Hippocampal formation (tissue), 2 donors: ENCODE measurements at regions not wholly inside any gene's neighbourhood (a gene's known extent, or its start where the extent isn't known, plus 50 kb on each side); places are given as distances from the start of the nearest gene placed in this dataset.
"Not testable (repeated sequence)": the region's sequence is repeated elsewhere in the genome, so short reads cannot be mapped to it uniquely, and the experiment has no call there.

Experiments
- DNase-seq, 2 donors: peaks; one replicate each; lab custom pipeline; 2025; lab: John Stamatoyannopoulos, UW

- DNase-seq = no peak
Observed at GRCh38 chr9:78122631-78123030, 91.0 kb upstream of the GNAQ start.

DNA sequence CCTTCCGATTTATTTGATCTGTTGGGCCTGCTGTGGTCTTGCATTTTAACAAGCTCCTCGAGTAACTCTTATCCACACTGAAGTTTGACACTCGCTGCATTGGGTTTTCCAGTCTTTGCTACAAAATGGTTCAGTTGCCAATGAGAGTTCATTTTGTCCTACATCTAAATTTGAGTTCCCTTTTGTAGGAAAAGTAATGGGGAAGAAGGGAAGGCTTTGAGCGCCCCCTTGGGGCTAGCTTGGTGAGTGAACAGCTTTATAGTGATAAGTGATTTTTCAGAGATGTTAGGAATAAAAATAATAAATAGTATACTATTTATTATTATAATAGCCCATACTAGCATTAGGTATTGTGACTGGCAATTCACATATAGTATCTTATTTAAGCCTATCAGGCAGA, 89.9 kb upstream of the GNAQ start:
- DNase-seq = peak; percentile 55 to 79

DNA sequence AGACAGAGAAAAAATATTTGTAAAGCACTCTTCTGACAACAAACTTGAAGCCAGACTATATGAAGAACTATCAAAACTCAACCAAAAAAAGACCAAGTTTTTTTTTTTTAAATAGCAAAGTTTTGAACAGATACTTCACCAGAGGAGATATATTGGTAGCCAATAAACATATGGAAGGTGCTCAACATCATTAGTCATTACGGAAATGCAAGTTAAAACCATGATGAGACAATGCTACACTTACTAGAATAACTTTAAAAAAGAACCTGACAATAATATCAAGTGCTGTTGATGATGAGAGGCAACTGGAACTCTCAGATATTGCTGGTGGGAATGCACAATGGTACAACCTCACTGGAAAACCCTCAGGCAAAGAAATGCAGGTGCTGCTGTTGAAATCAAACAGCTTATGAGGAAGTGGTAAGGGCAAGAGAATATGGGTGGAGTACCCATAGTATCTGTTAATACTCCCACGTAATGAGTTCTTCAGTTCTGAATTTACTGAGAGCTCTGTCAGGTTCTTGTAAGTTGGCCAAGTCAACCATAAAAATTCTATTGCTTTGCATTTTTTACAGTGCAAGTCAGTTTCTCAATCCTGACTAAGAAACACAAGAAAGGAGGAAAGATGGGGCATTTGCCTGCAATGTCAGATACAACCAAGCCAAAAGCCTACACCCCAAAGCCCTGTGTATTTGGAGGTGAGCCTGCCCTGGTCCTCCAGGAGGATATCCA, 87.3 kb upstream of the GNAQ start:
- DNase-seq = no peak

DNA sequence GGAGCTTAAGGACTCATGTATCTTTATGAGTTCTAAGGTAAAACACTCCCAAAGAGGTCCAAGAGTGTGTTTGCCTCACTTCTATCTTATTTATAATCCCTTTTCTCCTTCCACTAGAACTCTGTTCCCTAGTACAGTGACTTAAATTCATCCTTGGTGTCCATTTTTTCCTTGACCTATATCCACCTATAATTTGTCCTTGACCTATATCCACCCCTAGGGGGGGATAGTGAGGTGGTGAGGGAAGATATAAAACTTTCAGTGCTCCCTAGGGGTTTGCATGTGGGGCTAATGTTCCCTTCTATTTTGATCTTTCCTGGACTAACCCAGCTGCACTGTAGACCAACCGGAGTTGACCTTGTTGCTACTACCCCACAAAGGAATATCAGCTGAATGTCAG, 83.5 kb upstream of the GNAQ start:
- DNase-seq = no peak

DNA sequence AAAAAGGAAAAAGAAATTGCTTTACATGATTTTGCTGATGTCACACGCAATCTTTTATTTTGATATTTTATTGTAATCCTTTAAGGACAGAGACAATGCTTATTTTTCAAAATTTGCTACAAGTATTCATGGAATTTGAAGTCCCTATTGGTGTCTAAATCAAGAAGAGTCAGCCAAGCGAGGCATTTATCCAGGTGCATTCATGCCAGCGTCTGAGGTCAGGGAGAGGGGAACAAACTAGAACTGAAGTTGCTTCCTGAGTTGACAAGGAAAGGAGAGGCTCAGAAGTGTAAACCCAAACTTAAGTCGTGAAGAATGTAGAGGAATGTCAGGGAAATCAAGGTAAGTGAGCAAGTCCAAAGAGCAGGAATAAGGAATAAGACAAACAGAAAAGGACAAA, 83.0 kb upstream of the GNAQ start:
- DNase-seq = no peak

DNA sequence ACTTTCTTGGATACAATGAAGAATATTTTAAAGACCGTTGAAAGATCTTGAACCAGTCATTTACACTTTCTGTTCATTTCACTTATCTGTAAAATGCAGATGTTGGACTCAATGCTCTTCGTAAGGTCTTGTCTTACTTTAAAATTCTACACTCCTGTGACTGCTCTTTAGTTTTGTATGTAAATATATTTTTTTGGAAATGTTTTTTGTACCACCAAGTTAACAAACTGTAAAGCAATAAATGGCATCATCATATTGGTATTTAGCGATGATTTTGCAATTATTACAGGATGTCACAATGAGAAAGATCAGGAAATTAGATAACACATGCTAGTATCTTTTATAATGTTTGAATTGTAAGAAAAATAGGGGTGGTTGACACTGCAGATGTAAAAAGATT, 80.8 kb upstream of the GNAQ start:
- no peak for DNase-seq

DNA sequence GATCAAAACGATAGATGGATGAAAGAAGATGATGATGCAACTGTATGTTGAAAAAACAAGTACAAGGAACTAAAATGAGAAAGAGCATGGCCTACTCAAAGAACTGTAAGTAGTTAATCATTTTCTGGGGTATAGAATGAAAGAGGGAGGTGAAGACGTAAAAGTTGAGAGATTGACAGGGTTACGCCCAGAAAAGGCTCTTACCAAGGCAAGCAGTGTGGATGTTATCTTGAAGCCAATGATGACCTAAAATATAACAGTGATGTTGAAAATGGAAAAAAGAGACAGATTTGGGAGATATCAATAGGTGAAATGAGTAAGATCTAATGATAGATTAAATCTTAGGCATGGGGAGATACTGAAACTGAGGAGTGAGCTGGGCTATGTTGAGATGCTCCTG, 80.4 kb upstream of the GNAQ start:
- DNase-seq = no peak

GRCh38 chr9:78109075-78109474, 77.5 kb upstream of the GNAQ start:
- DNase-seq = no peak

DNA sequence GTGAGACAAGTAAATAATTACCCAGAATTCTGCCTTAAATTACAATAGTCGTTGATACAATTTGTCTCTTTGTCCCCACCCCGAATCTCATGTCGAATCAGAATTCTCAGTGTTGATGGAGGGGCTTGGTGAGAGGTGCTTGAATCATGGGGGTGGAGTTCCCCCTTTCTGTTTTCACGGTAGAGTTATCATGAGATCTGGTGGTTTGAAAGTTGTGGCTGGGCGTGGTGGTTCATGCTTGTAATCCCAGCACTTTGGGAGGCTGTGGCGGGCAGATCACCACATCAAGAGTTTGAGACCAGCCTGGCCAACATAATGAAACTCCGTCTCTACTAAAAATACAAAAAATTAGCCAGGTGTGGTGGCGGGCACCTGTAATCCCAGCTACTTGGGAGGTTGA, 75.0 kb upstream of the GNAQ start:
- not testable (repeated sequence) for DNase-seq

GRCh38 chr9:78103971-78104433, 72.4 kb upstream of the GNAQ start:
- peak in 1 of 2 donors; percentile 19 for DNase-seq

GRCh38 chr9:78101247-78101646, 69.6 kb upstream of the GNAQ start:
- DNase-seq = no peak

- DNase-seq = peak in 1 of 2 donors; percentile 60
Observed at GRCh38 chr9:78097541-78097940, 65.9 kb upstream of the GNAQ start.

DNA sequence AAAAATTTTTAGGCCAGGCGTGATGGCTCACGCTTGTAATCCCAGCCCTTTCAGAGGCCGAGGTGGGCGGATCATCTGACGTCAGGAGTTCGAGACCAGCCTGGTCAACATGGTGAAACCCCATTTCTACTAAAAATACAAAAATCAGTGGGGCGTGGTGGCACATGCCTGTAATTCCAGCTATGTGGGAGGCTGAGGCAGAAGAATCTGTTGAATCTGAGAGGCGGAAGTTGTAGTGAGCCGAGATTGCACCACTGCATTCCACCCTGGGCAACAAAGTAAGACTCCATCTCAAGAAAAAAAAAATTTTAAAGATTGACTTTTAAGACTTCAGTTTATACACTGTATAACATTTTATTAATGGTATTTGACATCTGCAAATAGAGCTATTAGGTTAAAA, 60.1 kb upstream of the GNAQ start:
- no peak for DNase-seq

DNA sequence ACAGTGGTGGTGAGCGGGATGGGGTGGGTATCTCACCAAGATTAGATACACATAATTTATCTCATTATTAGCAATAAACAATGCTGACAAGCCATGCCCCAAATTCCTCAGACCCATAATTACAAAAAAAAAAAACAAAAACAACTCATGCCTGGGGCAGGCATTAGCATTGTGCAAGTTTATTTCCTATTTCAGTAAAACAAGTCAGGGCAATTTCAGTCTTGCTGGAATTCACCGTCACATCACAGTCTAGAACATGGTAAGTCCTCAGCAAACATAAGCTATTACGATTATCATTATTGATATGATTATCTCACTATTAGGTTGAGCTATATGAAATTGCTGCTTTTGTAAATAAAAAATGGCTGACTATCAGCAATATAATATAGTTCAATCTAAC, 57.5 kb upstream of the GNAQ start:
- no peak for DNase-seq

- not testable (repeated sequence) for DNase-seq
Observed at GRCh38 chr9:78088190-78088589, 56.6 kb upstream of the GNAQ start.
